GM12872 (cell line): ENCODE measurements at regions not wholly inside any gene's neighbourhood (a gene's known extent, or its start where the extent isn't known, plus 50 kb on each side); places are given as distances from the start of the nearest gene placed in this dataset.

Experiments
- TF ChIP-seq, protein P1 (sequence below): IDR thresholded peaks from 3 replicates; pipeline ENCODE4 v1.5.1; 2011; ENCODE audit warnings: low read depth, mild to moderate bottlenecking, low read length, moderate library complexity; ENCODE audit not compliant: insufficient read depth

DNA sequence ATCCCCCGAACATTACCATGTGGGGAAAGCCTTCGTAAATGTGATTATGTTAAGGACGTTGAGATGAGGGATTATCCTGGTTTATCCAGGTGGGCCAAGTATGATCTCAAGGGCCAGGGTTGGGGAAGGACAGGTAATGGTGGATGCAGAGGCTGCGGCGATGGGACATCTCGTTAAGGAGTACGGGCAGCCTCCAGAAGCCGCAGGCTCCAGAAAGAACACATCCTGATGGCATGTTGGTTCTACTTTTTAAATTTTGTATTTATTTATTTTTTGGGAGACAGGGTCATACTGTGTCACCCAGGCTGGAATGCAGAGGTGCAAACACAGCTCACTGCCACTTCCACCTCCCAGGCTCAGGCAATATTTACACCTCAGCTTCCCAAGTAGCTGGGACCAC is 86.2 kb upstream of the RAB6C start:
- TF ChIP-seq, protein P1, sequence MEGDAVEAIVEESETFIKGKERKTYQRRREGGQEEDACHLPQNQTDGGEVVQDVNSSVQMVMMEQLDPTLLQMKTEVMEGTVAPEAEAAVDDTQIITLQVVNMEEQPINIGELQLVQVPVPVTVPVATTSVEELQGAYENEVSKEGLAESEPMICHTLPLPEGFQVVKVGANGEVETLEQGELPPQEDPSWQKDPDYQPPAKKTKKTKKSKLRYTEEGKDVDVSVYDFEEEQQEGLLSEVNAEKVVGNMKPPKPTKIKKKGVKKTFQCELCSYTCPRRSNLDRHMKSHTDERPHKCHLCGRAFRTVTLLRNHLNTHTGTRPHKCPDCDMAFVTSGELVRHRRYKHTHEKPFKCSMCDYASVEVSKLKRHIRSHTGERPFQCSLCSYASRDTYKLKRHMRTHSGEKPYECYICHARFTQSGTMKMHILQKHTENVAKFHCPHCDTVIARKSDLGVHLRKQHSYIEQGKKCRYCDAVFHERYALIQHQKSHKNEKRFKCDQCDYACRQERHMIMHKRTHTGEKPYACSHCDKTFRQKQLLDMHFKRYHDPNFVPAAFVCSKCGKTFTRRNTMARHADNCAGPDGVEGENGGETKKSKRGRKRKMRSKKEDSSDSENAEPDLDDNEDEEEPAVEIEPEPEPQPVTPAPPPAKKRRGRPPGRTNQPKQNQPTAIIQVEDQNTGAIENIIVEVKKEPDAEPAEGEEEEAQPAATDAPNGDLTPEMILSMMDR = no peak

DNA sequence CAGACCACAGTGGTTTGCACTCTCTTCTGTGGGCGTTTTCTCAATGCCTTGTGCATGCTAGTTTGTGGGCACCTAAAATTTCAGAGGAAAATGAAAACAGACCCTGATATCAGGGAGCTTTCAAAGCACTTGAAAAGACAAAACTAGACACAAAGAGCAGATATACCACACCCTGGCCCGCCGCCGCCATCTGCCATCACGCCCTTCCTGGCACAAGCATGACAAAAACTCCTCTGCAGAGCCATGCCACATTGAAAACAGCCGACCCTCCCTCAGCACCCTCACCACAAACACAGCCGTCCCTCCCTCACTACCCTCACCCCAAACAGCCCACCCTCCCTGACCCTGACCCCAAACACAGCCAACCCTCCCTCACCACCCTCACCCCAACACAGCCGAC is 84.8 kb upstream of the RAB6C start:
- TF ChIP-seq, protein P1 = no peak

DNA sequence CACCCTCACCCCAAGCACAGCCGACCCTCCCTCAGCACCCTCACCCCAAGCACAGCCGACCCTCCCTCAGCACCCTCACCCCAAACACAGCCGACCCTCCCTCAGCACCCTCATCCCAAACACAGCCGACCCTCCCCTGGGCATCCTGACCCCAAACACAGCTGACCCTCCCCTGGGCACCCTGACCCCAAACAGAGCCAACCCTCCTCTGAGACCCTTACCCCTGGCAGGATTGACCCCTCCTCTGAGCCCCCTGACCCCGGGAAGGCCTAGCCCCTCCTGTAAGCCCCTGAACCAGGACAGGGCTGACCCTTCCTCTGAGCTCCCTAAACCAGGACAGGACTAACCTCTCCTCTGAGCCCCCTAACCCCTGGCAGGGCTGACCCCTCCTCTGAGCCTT is 84.4 kb upstream of the RAB6C start:
- TF ChIP-seq, protein P1 = no peak

DNA sequence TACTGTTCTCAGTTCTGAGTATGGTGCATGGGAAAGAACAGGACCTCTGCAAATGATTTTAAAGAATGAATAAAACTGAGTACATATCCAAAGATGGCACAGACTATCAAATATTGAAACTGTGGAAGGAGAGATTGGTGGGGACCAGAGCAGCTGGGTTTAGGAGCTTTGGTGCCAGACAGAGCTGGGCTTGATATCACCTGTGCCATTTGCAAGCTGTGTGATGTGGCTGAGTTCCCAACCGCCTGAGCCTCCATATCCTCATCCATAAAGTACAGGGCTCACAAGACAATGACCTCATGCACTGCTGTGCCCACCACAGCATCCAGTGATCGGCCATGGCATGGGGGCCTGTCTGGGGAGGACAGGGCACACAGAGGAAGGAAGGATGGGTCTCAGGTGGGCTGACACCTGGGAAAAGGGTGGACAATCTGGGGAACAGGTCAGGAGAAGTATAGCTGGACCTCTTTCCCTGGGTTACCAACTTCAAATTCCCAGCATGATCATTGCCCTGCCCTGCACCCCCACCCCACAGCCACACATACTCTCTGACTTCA is 83.9 kb upstream of the RAB6C start:
- TF ChIP-seq, protein P1 = no peak

DNA sequence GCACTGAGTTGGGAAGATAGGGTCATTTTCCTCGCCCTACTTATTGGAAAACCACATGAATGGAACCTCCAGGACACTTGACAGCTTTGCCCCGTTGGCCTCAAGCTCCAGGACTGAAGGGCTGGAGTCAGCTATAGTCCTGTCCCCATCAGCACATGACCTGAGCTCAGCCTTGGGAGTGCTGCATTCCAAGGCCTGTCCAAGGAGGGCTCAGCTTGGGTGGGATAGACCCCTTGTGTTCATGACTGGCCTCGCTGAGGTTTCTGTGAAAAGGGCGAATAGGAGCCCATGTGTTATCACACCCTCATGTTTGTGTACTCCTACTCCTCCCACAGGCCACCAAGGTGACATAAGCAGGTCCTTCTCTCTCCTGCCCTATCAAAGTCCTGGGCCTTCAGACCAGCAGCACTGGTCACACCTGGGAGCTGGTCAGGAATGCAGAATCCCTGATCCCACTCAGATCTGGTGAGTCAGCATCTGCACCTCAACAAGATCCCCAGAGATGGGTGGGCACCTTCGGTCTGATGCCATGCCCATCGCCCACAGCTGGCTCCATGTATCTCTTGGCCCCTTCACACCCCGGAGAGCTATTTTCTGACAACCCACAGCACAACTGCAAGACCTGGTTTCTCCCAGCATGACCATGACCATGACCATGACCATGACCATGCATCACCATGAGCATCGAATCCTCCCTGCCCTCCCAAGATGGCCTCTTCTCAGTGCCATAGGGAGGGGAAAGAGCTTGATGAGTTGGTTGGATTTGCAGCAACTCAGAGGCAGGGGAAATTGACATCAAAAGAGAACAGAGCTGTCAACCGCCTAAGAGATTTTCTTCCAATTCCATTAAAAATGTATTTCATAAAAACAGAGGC is 83.0 kb upstream of the RAB6C start:
- TF ChIP-seq, protein P1 = no peak

DNA sequence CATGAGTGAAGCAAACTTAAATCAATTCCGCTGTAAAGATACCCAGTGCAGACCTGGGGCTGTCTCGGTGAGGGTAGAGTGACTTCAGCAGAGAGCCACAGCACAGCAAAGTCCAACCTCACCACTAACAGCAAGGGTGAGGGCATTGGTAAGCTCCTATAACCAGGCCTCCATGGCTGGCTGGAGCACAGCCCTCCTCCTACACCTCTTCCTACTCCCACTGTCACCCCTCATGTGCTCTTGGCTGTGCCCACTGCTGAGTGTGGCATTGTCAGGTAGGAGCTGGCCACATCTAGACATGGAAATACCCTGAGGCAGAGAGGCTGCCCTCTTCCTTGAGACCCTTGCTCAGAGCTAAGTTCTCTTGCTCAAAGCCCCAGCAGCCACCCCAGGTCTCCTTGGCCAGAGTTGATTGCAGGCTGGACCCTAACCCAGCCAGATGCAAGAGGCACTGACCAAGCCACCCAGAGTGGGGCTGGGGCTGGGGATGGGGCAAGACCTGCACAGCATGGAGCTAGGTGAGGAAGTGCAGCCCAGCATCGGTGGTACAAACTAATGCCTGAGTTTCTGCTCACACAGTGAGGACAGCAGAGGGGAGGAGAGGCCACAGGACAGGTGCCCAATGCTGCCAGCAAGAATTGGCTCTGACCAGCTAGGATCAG is 77.6 kb upstream of the RAB6C start:
- TF ChIP-seq, protein P1 = no peak

DNA sequence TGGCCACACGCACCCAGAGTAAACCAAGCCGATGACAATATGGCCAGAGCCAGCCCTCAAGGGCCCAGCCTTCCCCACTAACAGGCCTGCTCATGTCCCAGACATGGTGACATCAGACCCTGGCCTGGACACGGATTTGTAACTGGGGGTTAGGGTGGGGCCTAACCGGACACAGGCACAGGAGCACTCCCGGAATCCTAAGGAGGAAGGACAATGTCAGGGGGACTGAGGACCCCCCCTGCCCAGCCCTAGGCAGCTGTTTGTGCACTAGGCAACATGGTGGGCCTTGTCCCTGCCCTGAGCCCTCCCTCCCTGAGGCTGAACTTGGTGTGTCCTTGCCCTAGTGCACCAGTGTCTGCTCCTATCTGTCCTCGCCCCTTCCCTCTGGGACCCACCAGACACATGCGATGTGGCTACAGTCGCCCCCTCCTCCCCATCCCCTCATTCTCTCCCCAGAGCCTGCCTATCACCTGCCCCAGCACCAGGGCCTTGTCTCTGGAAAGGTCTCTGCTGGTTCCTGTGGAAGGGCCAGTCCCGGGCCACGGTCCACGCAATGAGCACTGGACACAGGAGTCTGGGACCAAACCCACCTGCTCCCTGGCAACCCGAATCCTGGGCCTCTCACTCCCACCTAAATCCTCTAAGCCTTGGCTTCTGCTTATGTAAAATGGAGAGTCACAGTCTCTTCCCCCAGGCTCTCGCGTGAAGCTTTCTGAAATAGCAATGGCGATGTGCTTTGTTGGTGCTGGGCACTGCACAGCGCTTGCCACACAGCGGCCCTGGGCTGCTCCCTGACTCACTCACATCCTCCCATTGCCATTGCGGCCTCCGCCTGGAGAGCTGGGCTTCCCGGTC is 76.5 kb upstream of the RAB6C start:
- TF ChIP-seq, protein P1 = no peak
